HG02884 (cell line): ENCODE measurements at regions not wholly inside any gene's neighbourhood (a gene's known extent, or its start where the extent isn't known, plus 50 kb on each side); places are given as distances from the start of the nearest gene placed in this dataset.

Experiments
- ATAC-seq: cut with Tn5 transposase; IDR thresholded peaks from one replicate; pipeline ENCODE4 v1.9.1; 2021; ENCODE audit warnings: mild to moderate bottlenecking, moderate library complexity; ENCODE audit not compliant: unreplicated experiment

- ATAC-seq: no peak
Observed at GRCh38 chr15:60093273-60094067, 89.4 kb downstream of the FOXB1 start.

GRCh38 chr15:60095711-60096110, 91.6 kb downstream of the FOXB1 start:
- ATAC-seq: no peak

GRCh38 chr15:60096157-60096556, 92.0 kb downstream of the FOXB1 start:
- no peak for ATAC-seq

GRCh38 chr15:60101416-60101815, 97.3 kb downstream of the FOXB1 start:
- no peak for ATAC-seq

GRCh38 chr15:60102748-60103147, 98.6 kb downstream of the FOXB1 start:
- no peak for ATAC-seq

GRCh38 chr15:60110909-60111308, 106.8 kb downstream of the FOXB1 start:
- no peak for ATAC-seq

GRCh38 chr15:60115579-60116380, 111.7 kb downstream of the FOXB1 start:
- ATAC-seq: no peak

- ATAC-seq: no peak
Observed at GRCh38 chr15:60116456-60117089, 112.5 kb downstream of the FOXB1 start.

- ATAC-seq: no peak
Observed at GRCh38 chr15:60118146-60118545, 114.0 kb downstream of the FOXB1 start.

GRCh38 chr15:60118626-60119025, 114.5 kb downstream of the FOXB1 start:
- ATAC-seq: no peak

GRCh38 chr15:60119101-60119500, 115.0 kb downstream of the FOXB1 start:
- no peak for ATAC-seq

GRCh38 chr15:60120100-60120499, 116.0 kb downstream of the FOXB1 start:
- ATAC-seq: no peak

GRCh38 chr15:60121845-60122244, 117.7 kb downstream of the FOXB1 start:
- peak; percentile 65 for ATAC-seq

GRCh38 chr15:60122691-60123090, 118.6 kb downstream of the FOXB1 start:
- ATAC-seq: no peak

- ATAC-seq: no peak
Observed at GRCh38 chr15:60124460-60125070, 120.5 kb downstream of the FOXB1 start.

- no peak for ATAC-seq
Observed at GRCh38 chr15:60125334-60125733, 121.2 kb downstream of the FOXB1 start.

GRCh38 chr15:60126200-60126599, 122.1 kb downstream of the FOXB1 start:
- no peak for ATAC-seq

GRCh38 chr15:60126661-60127060, 122.5 kb downstream of the FOXB1 start:
- ATAC-seq: no peak

GRCh38 chr15:60128000-60128376, 123.9 kb downstream of the FOXB1 start:
- no peak for ATAC-seq

- ATAC-seq: no peak
Observed at GRCh38 chr15:60128710-60129109, 124.6 kb downstream of the FOXB1 start.

GRCh38 chr15:60130398-60130797, 126.3 kb downstream of the FOXB1 start:
- ATAC-seq: no peak
